SU-DHL-6 (cell line): ENCODE measurements at regions not wholly inside any gene's neighbourhood (a gene's known extent, or its start where the extent isn't known, plus 50 kb on each side); places are given as distances from the start of the nearest gene placed in this dataset.

Experiments
- EZH2phosphoT487 ChIP-seq: fragments of 200-600 bp; sonication (generic), shearing (Covaris generic); conservative IDR thresholded peaks from 2 replicates; pipeline ENCODE4 v1.6.1; 2018; ENCODE audit warnings: mild to moderate bottlenecking, antibody characterized with exemption, low read length, moderate library complexity, mixed read lengths
- TF ChIP-seq, protein P1 (sequence below): fragments of 200-600 bp; sonication (generic); IDR thresholded peaks from one replicate; pipeline ENCODE4 v1.5.1; 2017; ENCODE audit warnings: antibody characterized with exemption, mild to moderate bottlenecking, low read length, moderate library complexity; ENCODE audit not compliant: insufficient read depth, poor library complexity, severe bottlenecking

GRCh38 chr16:35450648-35451047, 1991.2 kb downstream of the TP53TG3F start:
- TF ChIP-seq, protein P1, sequence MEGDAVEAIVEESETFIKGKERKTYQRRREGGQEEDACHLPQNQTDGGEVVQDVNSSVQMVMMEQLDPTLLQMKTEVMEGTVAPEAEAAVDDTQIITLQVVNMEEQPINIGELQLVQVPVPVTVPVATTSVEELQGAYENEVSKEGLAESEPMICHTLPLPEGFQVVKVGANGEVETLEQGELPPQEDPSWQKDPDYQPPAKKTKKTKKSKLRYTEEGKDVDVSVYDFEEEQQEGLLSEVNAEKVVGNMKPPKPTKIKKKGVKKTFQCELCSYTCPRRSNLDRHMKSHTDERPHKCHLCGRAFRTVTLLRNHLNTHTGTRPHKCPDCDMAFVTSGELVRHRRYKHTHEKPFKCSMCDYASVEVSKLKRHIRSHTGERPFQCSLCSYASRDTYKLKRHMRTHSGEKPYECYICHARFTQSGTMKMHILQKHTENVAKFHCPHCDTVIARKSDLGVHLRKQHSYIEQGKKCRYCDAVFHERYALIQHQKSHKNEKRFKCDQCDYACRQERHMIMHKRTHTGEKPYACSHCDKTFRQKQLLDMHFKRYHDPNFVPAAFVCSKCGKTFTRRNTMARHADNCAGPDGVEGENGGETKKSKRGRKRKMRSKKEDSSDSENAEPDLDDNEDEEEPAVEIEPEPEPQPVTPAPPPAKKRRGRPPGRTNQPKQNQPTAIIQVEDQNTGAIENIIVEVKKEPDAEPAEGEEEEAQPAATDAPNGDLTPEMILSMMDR, result no peak
- TF ChIP-seq EZH2phosphoT487, result no peak
